GM18498 (cell line): ENCODE measurements at regions not wholly inside any gene's neighbourhood (a gene's known extent, or its start where the extent isn't known, plus 50 kb on each side); places are given as distances from the start of the nearest gene placed in this dataset.

ENCODE experiments used
- ATAC-seq: cut with Tn5 transposase; IDR thresholded peaks from one replicate; pipeline ENCODE4 v1.9.1; 2021; ENCODE audit warnings: mild to moderate bottlenecking, moderate library complexity; ENCODE audit not compliant: unreplicated experiment

- peak; percentile 54 for ATAC-seq
These were observed 50.3 kb upstream of the TXNDC5 start for GRCh38 chr6:7960848-7961247.
